Spinal cord (tissue), 9 donors: ENCODE measurements at regions not wholly inside any gene's neighbourhood (a gene's known extent, or its start where the extent isn't known, plus 50 kb on each side); places are given as distances from the start of the nearest gene placed in this dataset.
"Not testable (repeated sequence)": the region's sequence is repeated elsewhere in the genome, so short reads cannot be mapped to it uniquely, and the experiment has no call there.

Source experiments
- DNase-seq, 6 donors: peaks; one replicate each; pipeline versions ENCODE4 v3.0.0 to v3.0.0-alpha.2; 2013 to 2015; ENCODE audit warnings: low spot score in 6 of 6, low read depth in 4 of 6
- H3K27ac ChIP-seq: one replicate; pipeline ENCODE4 v1.5.1; 2013; ENCODE audit warnings: low read depth, low read length, control low read depth
- H3K27me3 ChIP-seq: one replicate; pipeline ENCODE4 v1.6.1; 2013; ENCODE audit warnings: low read length; ENCODE audit not compliant: control insufficient read depth, insufficient read depth
- H3K36me3 ChIP-seq: one replicate; pipeline ENCODE4 v1.6.1; 2013; ENCODE audit warnings: low read length; ENCODE audit not compliant: control insufficient read depth, insufficient read depth
- H3K4me1 ChIP-seq: one replicate; pipeline ENCODE4 v1.6.1; 2013; ENCODE audit warnings: low read length; ENCODE audit not compliant: control insufficient read depth, insufficient read depth
- H3K4me3 ChIP-seq: one replicate; pipeline ENCODE4 v1.5.1; 2013; ENCODE audit warnings: low read depth, low read length, control low read depth
- H3K9me3 ChIP-seq: one replicate; pipeline ENCODE4 v1.6.1; 2013; ENCODE audit warnings: low read length; ENCODE audit not compliant: control insufficient read depth, insufficient read depth
- WGBS: methylation state at CpG from one replicate; pipeline ENCODE4 v1.1.5; 2013; ENCODE audit warnings: missing lambda C conversion rate; ENCODE audit not compliant: insufficient coverage; 5-methylcytosine and 5-hydroxymethylcytosine counted together
- donor health status: healthy.

DNA sequence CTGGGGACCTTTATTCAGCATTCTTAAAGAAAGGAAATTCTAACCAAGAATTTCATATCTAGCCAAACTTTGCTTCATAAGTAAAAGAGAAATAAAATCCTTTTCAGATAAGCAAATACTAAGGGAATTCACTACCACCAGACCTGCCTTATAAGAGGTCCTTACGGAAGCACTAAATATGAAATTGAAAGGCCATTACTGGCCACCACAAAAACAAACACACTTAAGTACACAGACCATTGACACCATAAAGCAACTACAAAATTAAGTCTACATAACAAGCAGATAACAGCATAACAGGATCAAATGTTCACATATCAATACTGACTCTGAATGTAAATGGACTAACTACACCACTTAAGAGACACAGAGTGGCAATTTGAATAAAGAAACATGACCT lies 361.4 kb upstream of the POU5F2 start:
- 100% methylated on average over 1 of the region's 1 CpG for WGBS
- no peak overlapping the region for H3K27ac ChIP-seq
- H3K9me3 ChIP-seq, result peaks cover 14% of the 10 kb centered on the region
- no peaks in the 10 kb centered on the region for H3K27me3 ChIP-seq
- no peak for DNase-seq
- no peak overlapping the region for H3K4me3 ChIP-seq
- no peaks in the 10 kb centered on the region for H3K36me3 ChIP-seq
- H3K4me1 ChIP-seq, result no peaks in the 10 kb centered on the region

GRCh38 chr5:94097384-94097783 lies 356.0 kb upstream of the POU5F2 start:
- not testable (repeated sequence) for H3K4me1 ChIP-seq, H3K4me3 ChIP-seq, H3K36me3 ChIP-seq, H3K9me3 ChIP-seq, DNase-seq, H3K27ac ChIP-seq, H3K27me3 ChIP-seq
- 100% methylated on average over 2 of the region's 2 CpGs for WGBS

DNA sequence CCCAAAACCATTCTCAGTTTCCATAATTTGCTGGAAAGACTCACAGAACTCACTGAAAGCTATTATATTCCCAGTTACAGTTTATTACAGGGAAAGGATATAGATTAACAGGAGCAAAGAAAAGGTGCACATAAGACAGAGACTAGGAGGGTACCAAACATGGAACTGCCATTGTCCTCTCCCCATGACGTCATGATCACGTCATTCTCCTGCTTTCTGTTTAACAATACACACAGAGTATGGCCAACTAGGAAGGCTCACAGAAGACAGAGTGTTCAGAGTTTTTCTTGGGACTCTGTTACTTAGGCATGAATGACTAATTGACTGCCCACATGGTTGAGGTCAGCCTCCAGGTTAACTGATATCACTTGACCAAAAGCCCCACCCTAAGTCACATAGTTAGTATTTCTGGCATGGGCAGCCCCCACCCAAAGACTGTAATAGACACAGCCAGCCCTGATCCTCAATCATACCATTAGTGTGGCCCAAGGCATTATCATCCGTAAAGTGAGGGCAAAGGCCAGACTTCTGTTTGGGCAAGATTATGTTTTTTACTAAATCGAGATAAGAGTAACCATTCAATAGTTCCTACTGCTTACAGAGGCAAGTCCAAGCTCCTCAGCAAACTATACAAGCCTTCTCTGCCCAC lies 353.5 kb upstream of the POU5F2 start:
- Histone ChIP-seq H3K36me3 (no peaks in the 10 kb centered on the region), H3K4me1 (no peaks in the 10 kb centered on the region), H3K27me3 (no peaks in the 10 kb centered on the region), H3K9me3 (peaks cover 4% of the 10 kb centered on the region), H3K27ac (no peak overlapping the region), H3K4me3 (no peak overlapping the region)
- DNase-seq, result no peak
- 88% methylated on average over 2 of the region's 4 CpGs for whole genome bisulfite sequencing

DNA sequence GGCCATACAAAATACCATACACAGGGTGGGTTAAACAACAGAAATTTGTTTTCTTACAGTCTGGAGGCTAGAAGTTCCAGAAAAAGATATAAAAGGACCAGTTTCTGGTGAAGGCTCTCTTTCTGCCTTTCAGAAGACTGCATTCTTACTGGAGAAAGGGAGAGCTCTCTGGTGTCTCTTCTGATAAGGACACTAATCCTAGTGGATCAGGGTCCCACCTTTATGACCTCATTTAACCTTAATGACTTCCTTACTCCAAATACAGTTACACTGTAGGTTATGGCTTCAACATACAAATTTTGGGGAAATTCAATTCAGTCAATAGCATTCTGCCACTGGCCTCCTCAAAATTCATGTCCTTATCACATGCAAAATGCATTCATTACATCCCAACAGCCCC lies 351.9 kb upstream of the POU5F2 start:
- no peak overlapping the region for H3K4me3 ChIP-seq
- H3K27ac ChIP-seq, result no peak overlapping the region
- no peaks in the 10 kb centered on the region for H3K27me3 ChIP-seq
- H3K9me3 ChIP-seq, result peaks cover 4% of the 10 kb centered on the region
- H3K36me3 ChIP-seq, result no peaks in the 10 kb centered on the region
- no peak for DNase-seq
- no peaks in the 10 kb centered on the region for H3K4me1 ChIP-seq

- not testable (repeated sequence) for H3K27ac ChIP-seq, DNase-seq, H3K36me3 ChIP-seq, H3K4me1 ChIP-seq, H3K27me3 ChIP-seq, H3K9me3 ChIP-seq, H3K4me3 ChIP-seq
- WGBS, result 100% methylated on average over 7 of the region's 8 CpGs
Measured at GRCh38 chr5:94086635-94087034, 345.2 kb upstream of the POU5F2 start.

GRCh38 chr5:94086194-94086593 lies 344.8 kb upstream of the POU5F2 start:
- WGBS, result no CpG with 5 or more reads among the region's 2 CpGs
- Histone ChIP-seq H3K27me3 (no peaks in the 10 kb centered on the region), H3K9me3 (peaks cover 2% of the 10 kb centered on the region), H3K27ac (no peak overlapping the region), H3K4me1 (no peaks in the 10 kb centered on the region), H3K36me3 (no peaks in the 10 kb centered on the region), H3K4me3 (no peak overlapping the region)
- DNase-seq, result no peak

DNA sequence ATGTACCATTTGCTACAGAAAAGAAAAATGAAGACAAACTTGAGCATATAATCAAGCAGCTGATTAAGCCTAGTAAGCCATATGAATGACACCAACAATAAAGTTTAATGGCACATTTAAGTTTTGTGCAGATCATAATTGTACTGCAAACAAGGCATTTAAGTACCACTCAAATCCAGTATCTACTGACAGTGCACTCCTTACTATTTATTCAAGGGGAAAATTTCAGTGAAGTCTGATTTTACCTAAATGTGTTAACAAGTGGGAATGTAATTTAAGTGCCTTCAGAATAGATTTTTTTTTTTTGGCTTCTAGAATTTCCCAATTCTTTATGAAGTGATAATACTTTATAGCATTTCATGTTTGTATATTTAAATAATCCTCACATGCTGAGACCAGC lies 341.0 kb upstream of the POU5F2 start:
- Histone ChIP-seq H3K27me3 (no peaks in the 10 kb centered on the region), H3K4me3 (no peak overlapping the region), H3K4me1 (no peaks in the 10 kb centered on the region), H3K27ac (no peak overlapping the region), H3K36me3 (no peaks in the 10 kb centered on the region), H3K9me3 (peaks cover 2% of the 10 kb centered on the region)
- no peak for DNase-seq

DNA sequence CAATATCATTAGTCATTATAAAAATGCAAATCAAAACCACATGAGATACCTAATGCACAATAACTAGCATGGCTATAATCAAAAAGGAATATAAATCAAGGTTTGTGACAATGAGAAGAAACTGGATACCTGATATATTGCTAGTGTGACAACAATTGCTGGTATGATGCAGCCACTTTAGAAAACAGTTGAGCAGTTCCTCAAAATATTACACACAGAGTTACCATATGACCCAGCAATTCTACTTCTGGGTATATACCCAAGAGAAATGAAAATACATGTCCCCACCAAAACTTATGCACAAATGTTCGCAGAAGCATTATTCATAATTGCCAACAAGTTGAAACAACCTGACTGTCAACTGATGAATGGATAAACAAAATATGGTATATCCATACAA lies 339.7 kb upstream of the POU5F2 start:
- no CpG with 5 or more reads among the region's 1 CpG for WGBS
- Histone ChIP-seq H3K9me3 (peaks cover 2% of the 10 kb centered on the region), H3K4me3 (no peak overlapping the region), H3K4me1 (no peaks in the 10 kb centered on the region), H3K27ac (no peak overlapping the region), H3K27me3 (no peaks in the 10 kb centered on the region), H3K36me3 (no peaks in the 10 kb centered on the region)
- no peak for DNase-seq

- no peaks in the 10 kb centered on the region for H3K27me3 ChIP-seq
- H3K4me1 ChIP-seq, result no peaks in the 10 kb centered on the region
- 100% methylated on average over 1 of the region's 3 CpGs for WGBS
- H3K4me3 ChIP-seq, result no peak overlapping the region
- DNase-seq, result no peak
- H3K27ac ChIP-seq, result no peak overlapping the region
- no peaks in the 10 kb centered on the region for H3K36me3 ChIP-seq
- peaks cover 2% of the 10 kb centered on the region for H3K9me3 ChIP-seq
Measured at GRCh38 chr5:94080390-94080789, 339.0 kb upstream of the POU5F2 start.

DNA sequence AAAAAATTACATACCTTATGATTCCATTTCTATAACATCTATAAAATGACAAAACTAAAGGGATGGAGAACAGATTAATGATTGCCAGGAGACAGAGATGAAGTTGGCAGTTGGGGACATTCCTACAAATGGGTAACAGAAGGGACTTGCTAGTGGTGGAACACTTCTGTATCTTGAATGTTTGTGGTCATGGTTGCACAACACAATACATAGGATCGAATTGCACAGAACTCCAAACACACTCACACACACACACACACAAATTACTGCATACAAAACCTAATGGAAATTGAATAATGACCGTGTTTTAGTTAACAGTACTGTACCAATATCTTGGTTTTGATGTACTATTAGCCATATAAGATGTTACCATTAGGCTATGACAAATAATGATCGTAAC lies 330.7 kb upstream of the POU5F2 start:
- no peak for DNase-seq
- H3K36me3 ChIP-seq, result no peaks in the 10 kb centered on the region
- H3K27ac ChIP-seq, result no peak overlapping the region
- H3K9me3 ChIP-seq, result peaks cover 8% of the 10 kb centered on the region
- no peak overlapping the region for H3K4me3 ChIP-seq
- no peaks in the 10 kb centered on the region for H3K4me1 ChIP-seq
- no CpG with 5 or more reads among the region's 3 CpGs for WGBS
- no peaks in the 10 kb centered on the region for H3K27me3 ChIP-seq
